Ishikawa (cell line): ENCODE measurements at regions not wholly inside any gene's neighbourhood (a gene's known extent, or its start where the extent isn't known, plus 50 kb on each side); places are given as distances from the start of the nearest gene placed in this dataset.

Experiments
- CREB1 ChIP-seq: IDR thresholded peaks from 2 replicates; pipeline ENCODE4 v1.6.1; 2012; ENCODE audit warnings: low read depth
- FOXM1 ChIP-seq: IDR thresholded peaks from 2 replicates; pipeline ENCODE4 v1.6.1; 2012; ENCODE audit warnings: low read depth, borderline replicate concordance
- REST ChIP-seq: IDR thresholded peaks from 2 replicates; pipeline ENCODE4 v1.6.1; 2012; ENCODE audit warnings: low read depth, mild to moderate bottlenecking
- TAF1 ChIP-seq: IDR thresholded peaks from 2 replicates; pipeline ENCODE4 v1.6.1; 2012; ENCODE audit warnings: low read depth, mild to moderate bottlenecking

- TF ChIP-seq TAF1, result no peak
- TF ChIP-seq CREB1, result no peak
- no peak for TF ChIP-seq FOXM1
- TF ChIP-seq REST, result no peak
These were observed 63.1 kb upstream of the DPT start for GRCh38 chr1:168792142-168792541.
